ENCODE measurements at regions not wholly inside any gene's neighbourhood (a gene's known extent, or its start where the extent isn't known, plus 50 kb on each side); places are given as distances from the start of the nearest gene placed in this dataset.

DNA sequence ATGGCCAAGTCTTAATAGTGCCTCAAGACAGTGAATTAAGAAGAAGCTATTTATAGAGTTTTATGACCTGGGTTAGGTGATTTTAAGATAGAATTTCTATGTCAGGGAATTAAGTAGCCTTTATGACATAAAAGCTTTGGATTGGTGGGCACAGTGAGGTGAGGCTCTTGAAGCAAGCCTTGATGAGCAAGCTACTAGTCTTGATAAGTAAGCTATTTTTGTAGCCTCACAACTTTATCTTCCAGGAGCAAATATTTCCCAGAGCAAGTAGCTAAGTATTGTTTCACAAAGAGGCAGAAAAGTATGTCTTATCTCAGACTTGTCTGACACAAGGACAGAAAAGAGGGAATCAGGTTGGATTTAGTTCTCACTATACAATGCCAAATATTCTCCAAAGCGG, 491.7 kb upstream of the RASGRP1 start:
- no peak overlapping the region for H3K4me3 ChIP-seq (replicated peaks; ENCODE audit: low read depth, low read length)
- no peak for TF ChIP-seq CTCF (IDR thresholded peaks at IDR 0.05; ENCODE audit: low read depth, low read length, missing control alignments)
- no peak for DNase-seq (ENCODE audit: extremely low read depth, low read depth)

- H3K4me3 ChIP-seq (replicated peaks; ENCODE audit: low read depth, low read length): no peak overlapping the region
- TF ChIP-seq CTCF (IDR thresholded peaks at IDR 0.05; ENCODE audit: low read depth, low read length, missing control alignments): no peak
- DNase-seq (ENCODE audit: extremely low read depth, low read depth): no peak
Observed at GRCh38 chr15:39058351-39059131, 493.9 kb upstream of the RASGRP1 start.

DNA sequence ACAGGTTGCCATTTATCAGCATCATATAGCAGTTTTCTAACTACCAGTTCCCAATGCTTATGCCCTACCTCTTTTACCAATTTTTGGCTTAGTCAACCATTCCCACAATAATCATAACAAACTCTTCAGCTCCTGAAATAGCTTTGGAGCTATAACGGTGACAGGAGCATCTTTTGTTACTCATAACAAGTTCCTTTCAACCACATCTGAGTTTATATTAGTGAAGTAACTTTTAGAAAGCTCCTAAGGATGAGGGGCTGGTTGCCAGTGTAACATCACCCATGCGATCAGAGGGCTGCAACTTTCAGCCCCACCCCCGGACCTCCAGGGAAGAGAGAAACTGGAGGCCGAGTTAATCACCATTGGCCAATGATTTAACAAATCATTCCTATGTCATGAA, 495.3 kb upstream of the RASGRP1 start:
- TF ChIP-seq CTCF (IDR thresholded peaks at IDR 0.05; ENCODE audit: low read depth, low read length, missing control alignments): no peak
- DNase-seq (ENCODE audit: extremely low read depth, low read depth): no peak
- no peak overlapping the region for H3K4me3 ChIP-seq (replicated peaks; ENCODE audit: low read depth, low read length)

GRCh38 chr15:39061952-39062464, 497.4 kb upstream of the RASGRP1 start:
- no peak for DNase-seq (ENCODE audit: extremely low read depth, low read depth)
- no peak for TF ChIP-seq CTCF (IDR thresholded peaks at IDR 0.05; ENCODE audit: low read depth, low read length, missing control alignments)
- no peak overlapping the region for H3K4me3 ChIP-seq (replicated peaks; ENCODE audit: low read depth, low read length)

- no peak overlapping the region for H3K4me3 ChIP-seq (replicated peaks; ENCODE audit: low read depth, low read length)
- no peak for TF ChIP-seq CTCF (IDR thresholded peaks at IDR 0.05; ENCODE audit: low read depth, low read length, missing control alignments)
Observed at GRCh38 chr15:39066677-39067076, 502.1 kb upstream of the RASGRP1 start.

GRCh38 chr15:39074341-39074985, 506.4 kb upstream of the THBS1 start:
- no peak for TF ChIP-seq CTCF (IDR thresholded peaks at IDR 0.05; ENCODE audit: low read depth, low read length, missing control alignments)
- no peak for DNase-seq (ENCODE audit: extremely low read depth, low read depth)
- H3K4me3 ChIP-seq (replicated peaks; ENCODE audit: low read depth, low read length): no peak overlapping the region

More at GRCh38 chr15:39066677-39067076, 502.1 kb upstream of the RASGRP1 start:
- DNase-seq (ENCODE audit: extremely low read depth, low read depth): no peak

Measured in HFF-Myc (cell line).